ENCODE measurements at regions not wholly inside any gene's neighbourhood (a gene's known extent, or its start where the extent isn't known, plus 50 kb on each side); places are given as distances from the start of the nearest gene placed in this dataset.

DNA sequence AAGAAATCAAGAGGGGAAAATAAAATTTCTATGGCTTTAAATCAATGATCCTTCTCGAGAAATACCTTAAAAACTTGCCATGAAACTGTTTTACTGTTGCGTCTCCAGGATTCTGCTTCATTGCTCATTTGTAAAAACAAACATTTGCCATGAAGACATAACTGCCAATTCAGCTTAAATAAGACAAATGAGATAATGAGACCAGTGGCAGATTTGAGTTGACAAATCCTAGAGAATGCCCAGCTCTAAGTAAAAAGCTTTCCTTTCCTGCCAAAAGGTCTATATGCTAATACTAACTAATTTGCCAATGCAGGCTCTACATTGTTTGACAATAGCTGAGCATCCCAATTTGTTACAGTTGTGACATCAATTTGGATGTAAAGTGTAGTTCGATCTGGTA lies 400.5 kb upstream of the PCDH9 start:
- Mint-ChIP-seq H3K27ac (no peak overlapping the region), H3K36me3 (no peaks in the 10 kb centered on the region), H3K27me3 (no peaks in the 10 kb centered on the region), H3K4me3 (no peak overlapping the region), H3K4me1 (no peaks in the 10 kb centered on the region), H3K9me3 (no peaks in the 10 kb centered on the region)
- DNase-seq = no peak

DNA sequence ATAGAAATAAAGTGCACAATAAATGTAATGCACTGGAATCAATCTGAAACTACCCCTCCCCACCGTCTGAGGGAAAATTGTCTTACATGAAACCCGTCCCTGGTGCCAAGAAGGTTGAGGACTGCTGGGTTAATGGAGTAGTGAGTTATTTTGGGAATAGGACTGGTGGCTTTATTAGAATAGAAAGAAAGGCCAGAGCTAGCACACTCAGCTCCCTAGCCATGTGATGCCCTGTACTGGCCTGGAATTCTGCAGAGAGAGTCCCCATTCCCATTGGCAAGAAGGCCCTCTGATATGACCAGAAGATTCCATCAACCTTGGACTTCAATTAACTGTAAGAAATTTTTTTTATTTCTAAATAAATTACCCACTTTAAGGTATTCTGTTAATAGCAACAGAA lies 393.5 kb upstream of the PCDH9 start:
- H3K4me1 Mint-ChIP-seq = no peaks in the 10 kb centered on the region
- H3K9me3 Mint-ChIP-seq = peaks cover 2% of the 10 kb centered on the region
- H3K4me3 Mint-ChIP-seq = no peak overlapping the region
- H3K36me3 Mint-ChIP-seq = no peaks in the 10 kb centered on the region
- DNase-seq = no peak
- no peaks in the 10 kb centered on the region for H3K27me3 Mint-ChIP-seq
- H3K27ac Mint-ChIP-seq = no peak overlapping the region

DNA sequence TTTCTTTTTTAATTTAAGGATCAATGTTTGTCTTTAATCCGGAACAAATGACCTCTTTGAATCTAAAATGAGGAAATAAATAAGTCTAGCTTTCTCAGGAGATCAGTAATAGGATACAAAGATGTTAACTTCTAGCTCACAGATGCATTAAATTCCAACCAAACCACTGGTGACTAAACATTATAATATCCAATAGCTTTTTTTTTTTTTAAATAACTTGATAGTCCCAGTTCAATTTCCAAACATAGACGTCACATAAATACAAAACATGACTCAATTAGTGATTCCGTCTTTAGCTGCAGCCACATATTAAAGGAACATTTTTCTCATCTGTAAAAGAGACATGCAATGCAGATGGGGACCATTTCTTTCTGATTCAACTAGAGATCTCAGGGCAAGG lies 390.5 kb upstream of the PCDH9 start:
- Mint-ChIP-seq H3K36me3 (no peaks in the 10 kb centered on the region), H3K27ac (no peak overlapping the region), H3K4me1 (no peaks in the 10 kb centered on the region), H3K27me3 (no peaks in the 10 kb centered on the region), H3K9me3 (peaks cover 2% of the 10 kb centered on the region), H3K4me3 (no peak overlapping the region)
- DNase-seq = no peak

DNA sequence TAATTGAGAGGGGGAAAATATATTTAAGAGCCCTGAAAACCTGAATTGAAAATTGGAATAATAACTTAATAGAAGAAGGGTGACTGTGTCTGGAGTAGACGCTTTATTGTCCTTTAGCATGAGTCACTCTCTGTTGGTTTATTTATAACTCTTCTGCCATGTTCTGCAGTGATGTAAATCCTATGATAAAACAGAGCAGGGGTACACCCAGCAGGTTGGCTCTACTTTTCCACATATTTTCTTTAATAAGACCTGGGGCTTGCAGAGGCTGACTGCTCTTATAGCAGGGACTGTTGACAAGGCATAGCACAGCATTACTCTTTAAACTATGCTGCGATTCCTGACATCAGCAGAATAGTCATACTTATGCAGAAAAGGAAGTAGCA lies 389.9 kb upstream of the PCDH9 start:
- Mint-ChIP-seq H3K36me3 (no peaks in the 10 kb centered on the region), H3K27ac (no peak overlapping the region), H3K4me1 (no peaks in the 10 kb centered on the region), H3K27me3 (no peaks in the 10 kb centered on the region), H3K4me3 (no peak overlapping the region), H3K9me3 (peaks cover 2% of the 10 kb centered on the region)
- DNase-seq = no peak

DNA sequence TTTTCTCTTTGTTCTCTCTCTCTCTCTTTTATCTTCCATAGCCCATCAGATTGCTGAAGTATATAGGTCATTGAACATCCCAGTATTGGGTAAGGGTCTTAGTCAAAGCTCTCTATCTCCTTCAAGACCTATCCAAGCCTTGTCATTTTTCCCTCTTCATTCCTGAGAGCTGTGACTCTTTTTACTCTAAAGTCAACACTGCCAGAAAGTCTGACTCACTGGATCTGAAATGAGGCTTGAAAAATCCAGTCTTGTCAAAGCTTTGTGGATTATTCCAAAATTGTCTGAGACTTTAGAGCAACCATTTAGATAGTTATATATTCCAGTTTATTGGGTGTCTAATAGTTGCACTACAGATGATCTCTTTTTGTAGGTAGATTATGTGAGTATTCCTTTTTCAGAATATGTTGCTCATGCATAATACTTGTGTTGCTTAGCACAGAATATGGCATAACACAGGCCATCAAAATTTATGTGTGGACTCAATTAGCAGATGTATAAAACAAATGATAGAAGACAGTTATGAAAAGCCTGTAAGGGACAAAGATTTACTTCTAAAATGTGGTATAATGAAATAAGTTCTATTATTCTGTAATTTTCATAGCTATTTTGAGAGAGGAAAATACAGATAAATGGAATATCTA lies 389.3 kb upstream of the PCDH9 start:
- H3K36me3 Mint-ChIP-seq = no peaks in the 10 kb centered on the region
- H3K27ac Mint-ChIP-seq = no peak overlapping the region
- H3K4me3 Mint-ChIP-seq = no peak overlapping the region
- no peaks in the 10 kb centered on the region for H3K4me1 Mint-ChIP-seq
- peaks cover 2% of the 10 kb centered on the region for H3K9me3 Mint-ChIP-seq
- H3K27me3 Mint-ChIP-seq = no peaks in the 10 kb centered on the region
- DNase-seq = no peak

DNA sequence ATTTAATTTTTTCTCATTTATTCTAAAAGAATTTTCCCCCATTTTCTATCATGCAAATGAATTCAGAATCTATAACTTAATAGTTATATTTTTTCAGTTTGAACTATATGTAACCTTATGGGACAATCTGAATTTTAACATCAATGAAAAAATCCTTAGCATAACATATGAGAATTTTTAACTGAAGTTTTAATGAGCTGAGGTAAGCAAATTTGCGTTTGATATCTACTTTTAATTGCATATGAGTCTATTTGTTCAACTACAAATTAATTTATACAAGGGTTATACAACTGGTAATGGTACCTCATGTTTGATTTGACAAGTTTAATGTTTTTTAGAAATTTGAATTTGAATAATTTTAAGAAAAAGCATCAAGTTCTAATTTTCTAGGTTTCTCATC lies 384.4 kb upstream of the PCDH9 start:
- no peak overlapping the region for H3K4me3 Mint-ChIP-seq
- no peak overlapping the region for H3K27ac Mint-ChIP-seq
- no peaks in the 10 kb centered on the region for H3K36me3 Mint-ChIP-seq
- DNase-seq = no peak
- no peaks in the 10 kb centered on the region for H3K4me1 Mint-ChIP-seq
- H3K9me3 Mint-ChIP-seq = peaks cover 6% of the 10 kb centered on the region
- no peaks in the 10 kb centered on the region for H3K27me3 Mint-ChIP-seq

DNA sequence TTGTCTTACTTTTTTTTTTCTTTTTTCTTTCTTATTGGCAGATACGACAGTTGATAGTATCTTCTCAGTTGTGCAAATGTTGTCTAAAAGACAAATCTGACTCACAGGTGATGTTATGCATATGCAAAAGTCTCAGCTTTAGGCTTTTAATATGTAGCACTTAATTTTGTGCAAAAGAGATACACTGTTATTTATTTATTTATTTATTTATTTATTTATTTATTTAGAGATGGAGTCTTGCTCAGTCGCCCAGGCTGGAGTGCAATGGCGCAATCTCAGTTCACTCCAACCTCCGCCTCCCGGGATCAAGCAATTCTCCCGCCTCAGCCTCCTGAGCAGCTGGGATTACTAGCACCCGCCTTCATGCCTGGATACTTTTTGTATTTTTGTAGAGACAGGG lies 383.9 kb upstream of the PCDH9 start:
- peaks cover 8% of the 10 kb centered on the region for H3K9me3 Mint-ChIP-seq

DNA sequence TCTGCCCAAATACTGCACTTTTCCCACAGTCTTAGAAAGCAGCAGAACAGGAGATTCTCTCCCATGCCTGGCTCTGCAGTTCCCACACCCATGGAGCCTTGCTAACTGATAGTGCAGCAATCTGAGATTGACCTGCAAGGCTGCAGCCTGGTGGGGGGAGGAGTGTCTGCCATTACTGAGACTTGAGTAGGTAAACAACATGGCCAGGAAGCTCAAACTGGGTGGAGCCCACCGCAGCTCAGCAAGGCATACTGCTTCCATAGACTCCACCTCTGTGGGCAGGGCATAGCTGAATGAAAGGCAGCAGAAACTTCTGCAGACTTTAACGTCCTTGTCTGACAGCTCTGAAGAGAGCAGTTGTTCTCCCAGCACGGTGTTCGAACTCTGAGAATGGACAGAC lies 358.5 kb upstream of the PCDH9 start:
- no peaks in the 10 kb centered on the region for H3K27me3 Mint-ChIP-seq
- H3K9me3 Mint-ChIP-seq = peaks cover 7% of the 10 kb centered on the region
- no peaks in the 10 kb centered on the region for H3K4me1 Mint-ChIP-seq
- no peak overlapping the region for H3K27ac Mint-ChIP-seq
- no peak overlapping the region for H3K4me3 Mint-ChIP-seq
- no peak for DNase-seq
- H3K36me3 Mint-ChIP-seq = no peaks in the 10 kb centered on the region

More for the DNA sequence above, 383.9 kb upstream of the PCDH9 start:
- DNase-seq = no peak
- H3K4me1 Mint-ChIP-seq = no peaks in the 10 kb centered on the region
- no peak overlapping the region for H3K27ac Mint-ChIP-seq
- H3K36me3 Mint-ChIP-seq = no peaks in the 10 kb centered on the region
- no peak overlapping the region for H3K4me3 Mint-ChIP-seq
- no peaks in the 10 kb centered on the region for H3K27me3 Mint-ChIP-seq

DNA sequence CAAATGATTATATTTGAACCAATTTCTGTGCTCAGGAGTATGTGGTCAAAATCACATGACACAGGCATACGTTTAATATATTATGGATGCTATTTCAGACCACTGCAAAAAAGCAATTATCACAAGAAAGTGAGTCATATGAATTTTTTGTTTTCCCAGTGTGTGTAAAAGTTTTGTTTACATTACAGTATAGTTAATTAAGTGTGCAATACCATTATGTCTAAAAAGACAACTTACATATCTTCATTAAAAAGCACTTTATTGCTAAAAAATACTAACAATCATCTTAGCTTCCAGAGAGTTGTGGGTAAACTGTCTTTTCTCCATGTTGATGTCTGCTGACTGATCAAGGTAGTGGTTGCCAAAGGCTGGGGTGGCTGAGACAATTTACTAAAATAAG lies 347.2 kb upstream of the PCDH9 start:
- Mint-ChIP-seq H3K4me1 (no peaks in the 10 kb centered on the region), H3K36me3 (no peaks in the 10 kb centered on the region), H3K27me3 (no peaks in the 10 kb centered on the region), H3K4me3 (no peak overlapping the region), H3K27ac (no peak overlapping the region), H3K9me3 (peaks cover 4% of the 10 kb centered on the region)
- no peak for DNase-seq

DNA sequence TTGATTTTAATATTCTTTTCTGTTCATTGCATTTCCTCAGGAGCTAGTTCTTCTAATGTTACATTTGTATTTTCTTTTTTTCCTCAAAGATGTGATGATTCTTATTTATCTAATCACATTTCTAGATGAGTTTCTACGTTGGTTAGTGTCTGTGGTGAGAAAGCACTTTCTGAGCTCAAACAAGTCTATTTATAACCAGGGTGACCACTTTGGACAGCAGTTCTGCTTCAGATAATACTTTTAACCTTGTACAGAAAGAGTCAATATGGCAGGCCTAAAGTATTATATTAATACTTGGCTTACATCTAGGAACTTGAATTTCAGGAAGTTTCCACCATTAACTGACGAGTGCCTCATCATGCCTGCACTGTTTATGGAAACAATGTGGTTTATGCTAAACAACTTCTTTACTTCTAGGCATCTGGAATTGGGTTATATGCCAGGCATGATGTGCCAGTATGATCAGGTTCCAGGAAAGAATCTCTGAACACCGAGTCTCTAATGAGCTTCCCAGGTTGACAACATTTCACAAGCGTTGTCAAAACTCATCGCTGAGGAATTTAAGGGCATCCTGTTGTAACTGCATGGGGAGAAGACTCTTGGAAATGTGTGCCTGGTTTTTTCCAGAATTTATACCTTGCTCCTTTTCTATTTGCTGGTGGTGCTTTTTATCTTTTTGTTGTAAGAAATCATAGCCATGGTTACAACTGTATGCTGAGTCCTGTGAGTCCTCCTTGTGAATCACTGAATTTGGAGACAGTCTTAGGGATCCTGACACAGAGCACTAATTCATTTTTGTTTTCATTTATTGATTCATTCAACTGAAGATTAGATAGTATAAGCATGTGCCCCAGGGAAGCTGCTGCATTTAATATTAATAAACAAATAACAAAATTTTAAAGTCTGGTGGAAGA lies 344.4 kb upstream of the PCDH9 start:
- Mint-ChIP-seq H3K9me3 (peaks cover 6% of the 10 kb centered on the region), H3K36me3 (no peaks in the 10 kb centered on the region), H3K4me1 (no peaks in the 10 kb centered on the region), H3K4me3 (no peak overlapping the region), H3K27ac (no peak overlapping the region), H3K27me3 (no peaks in the 10 kb centered on the region)
- DNase-seq = no peak

DNA sequence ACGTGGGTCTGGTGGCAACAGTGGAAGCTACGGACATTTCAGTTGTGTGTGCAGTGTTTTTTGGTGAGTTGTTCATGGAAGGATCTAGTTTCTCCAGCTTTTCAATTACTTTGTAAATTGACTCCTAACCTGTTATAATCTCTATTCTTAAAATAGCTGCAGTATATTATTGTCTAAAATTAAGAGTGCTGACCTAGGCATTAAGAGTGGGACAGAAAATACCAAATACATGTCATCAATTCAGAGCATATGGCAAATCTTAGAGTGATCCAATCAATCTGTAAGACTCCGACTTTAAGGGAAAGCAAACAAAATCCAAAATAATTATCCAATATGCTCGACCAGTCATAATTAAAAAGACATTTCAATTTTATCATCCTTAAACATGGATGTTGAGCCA lies 338.1 kb upstream of the PCDH9 start:
- H3K27me3 Mint-ChIP-seq = no peaks in the 10 kb centered on the region
- no peaks in the 10 kb centered on the region for H3K4me1 Mint-ChIP-seq
- no peak overlapping the region for H3K4me3 Mint-ChIP-seq
- no peaks in the 10 kb centered on the region for H3K36me3 Mint-ChIP-seq
- peaks cover 2% of the 10 kb centered on the region for H3K9me3 Mint-ChIP-seq
- DNase-seq = no peak
- no peak overlapping the region for H3K27ac Mint-ChIP-seq

DNA sequence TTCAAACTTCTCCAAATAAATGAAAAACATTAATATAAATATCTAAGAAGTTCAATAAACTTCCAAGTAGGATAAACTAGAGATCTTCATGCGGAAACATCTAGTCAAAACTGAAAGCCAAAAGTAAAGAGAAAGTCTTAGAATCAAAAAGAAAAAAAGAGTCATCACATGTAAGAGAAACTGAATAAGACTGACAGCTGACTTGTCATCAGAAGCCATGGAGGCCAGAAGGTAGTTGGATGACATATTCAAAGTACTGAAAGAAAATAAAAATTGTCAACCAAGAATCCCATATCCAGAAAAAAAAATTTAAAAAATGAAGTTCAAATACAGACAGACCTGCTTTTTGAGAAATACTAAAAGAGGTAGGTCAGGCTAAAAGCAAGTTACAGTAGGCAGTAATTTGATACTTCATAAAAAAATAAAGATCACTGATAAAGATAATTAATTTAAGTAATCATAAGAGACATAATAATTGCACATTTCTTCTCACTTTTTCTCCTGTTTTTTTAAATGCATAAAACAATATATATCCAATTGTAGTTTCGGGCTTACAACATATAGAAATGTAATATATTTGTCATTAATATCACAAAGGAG lies 327.6 kb upstream of the PCDH9 start:
- no peaks in the 10 kb centered on the region for H3K27me3 Mint-ChIP-seq

DNA sequence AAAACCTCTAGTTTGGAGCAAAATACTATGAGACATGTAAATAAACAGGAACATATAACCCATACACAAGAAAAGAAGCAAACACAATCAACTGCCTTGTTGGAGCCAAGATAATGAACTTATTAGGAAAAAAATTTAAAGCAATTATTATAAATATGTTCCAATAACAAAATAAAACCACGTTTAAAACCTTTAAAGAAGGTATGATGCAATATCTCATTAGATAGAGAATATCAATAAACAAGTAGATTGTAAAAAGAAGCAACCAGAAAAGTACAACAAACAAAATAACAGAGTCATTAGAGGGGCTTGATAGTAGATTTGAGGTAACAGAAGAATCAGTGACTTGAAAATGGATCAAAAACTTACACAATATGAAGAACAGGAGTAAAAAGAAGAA lies 327.0 kb upstream of the PCDH9 start:
- no peaks in the 10 kb centered on the region for H3K36me3 Mint-ChIP-seq
- H3K4me1 Mint-ChIP-seq = no peaks in the 10 kb centered on the region
- H3K27ac Mint-ChIP-seq = no peak overlapping the region
- no peaks in the 10 kb centered on the region for H3K27me3 Mint-ChIP-seq
- no peak overlapping the region for H3K4me3 Mint-ChIP-seq
- no peak for DNase-seq
- H3K9me3 Mint-ChIP-seq = peaks cover 17% of the 10 kb centered on the region

More for the DNA sequence above, 327.6 kb upstream of the PCDH9 start:
- no peaks in the 10 kb centered on the region for H3K36me3 Mint-ChIP-seq
- H3K9me3 Mint-ChIP-seq = peaks cover 17% of the 10 kb centered on the region
- no peaks in the 10 kb centered on the region for H3K4me1 Mint-ChIP-seq
- H3K27ac Mint-ChIP-seq = no peak overlapping the region
- no peak overlapping the region for H3K4me3 Mint-ChIP-seq
- DNase-seq = no peak

DNA sequence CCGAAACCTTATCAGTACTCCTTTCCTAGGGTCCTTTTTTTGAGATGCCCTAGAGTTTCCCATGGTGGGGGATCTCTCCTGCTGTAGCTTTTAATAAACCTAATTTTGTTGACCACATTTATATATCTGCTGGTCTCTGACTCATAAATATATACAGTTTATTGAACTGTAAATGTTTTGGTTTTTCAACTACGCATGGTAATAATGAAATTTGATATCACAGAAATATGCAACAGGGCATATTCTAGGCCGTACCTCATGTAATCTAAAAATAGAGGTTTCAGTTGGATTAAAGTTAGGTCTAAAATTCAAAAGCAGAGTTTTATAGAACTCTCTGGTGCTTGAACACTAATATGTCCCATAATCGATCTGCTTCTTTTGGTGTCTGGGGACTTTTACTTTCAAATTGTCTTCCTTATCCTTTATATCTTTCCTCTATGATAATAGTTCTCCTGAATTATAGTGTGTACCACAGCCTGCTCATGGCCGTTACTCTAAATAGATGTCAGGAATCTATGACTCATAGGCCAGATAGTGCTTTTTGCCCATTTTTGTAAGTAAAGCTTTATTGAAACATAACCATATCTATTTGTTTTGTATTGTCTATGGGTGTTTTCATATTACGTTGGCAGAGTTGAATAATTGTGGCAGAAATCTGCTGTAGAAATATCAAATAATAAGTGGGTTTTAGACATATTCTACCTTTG lies 324.8 kb upstream of the PCDH9 start:
- Mint-ChIP-seq H3K27ac (no peak overlapping the region), H3K36me3 (no peaks in the 10 kb centered on the region), H3K4me3 (no peak overlapping the region), H3K4me1 (no peaks in the 10 kb centered on the region), H3K27me3 (no peaks in the 10 kb centered on the region), H3K9me3 (peaks cover 14% of the 10 kb centered on the region)
- no peak for DNase-seq

DNA sequence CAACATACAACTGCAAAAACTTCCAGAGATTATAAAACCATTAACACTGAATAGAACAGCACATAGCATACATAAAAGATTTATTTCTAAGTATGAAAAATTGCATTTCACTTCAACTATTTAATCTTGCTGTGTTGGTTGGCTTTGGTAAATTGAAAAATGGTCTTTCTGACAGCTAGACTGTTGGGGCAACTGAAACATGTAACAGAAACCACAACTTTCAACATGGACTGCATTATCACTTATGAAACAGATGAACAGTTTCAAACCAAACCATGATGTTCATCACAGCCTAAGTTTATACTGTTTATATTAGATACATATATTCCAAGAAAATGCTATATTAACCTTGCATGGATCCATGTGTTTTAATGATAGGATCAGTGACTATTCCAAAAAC lies 324.1 kb upstream of the PCDH9 start:
- DNase-seq = no peak
- Mint-ChIP-seq H3K4me3 (no peak overlapping the region), H3K27ac (no peak overlapping the region), H3K9me3 (peaks cover 14% of the 10 kb centered on the region), H3K27me3 (no peaks in the 10 kb centered on the region), H3K36me3 (no peaks in the 10 kb centered on the region), H3K4me1 (no peaks in the 10 kb centered on the region)

All from activated naive CD8-positive, alpha-beta T cell treated with anti-CD3 and anti-CD28 coated beads for 36 hours (primary cell).